ENCODE measurements at regions not wholly inside any gene's neighbourhood (a gene's known extent, or its start where the extent isn't known, plus 50 kb on each side); places are given as distances from the start of the nearest gene placed in this dataset.

DNA sequence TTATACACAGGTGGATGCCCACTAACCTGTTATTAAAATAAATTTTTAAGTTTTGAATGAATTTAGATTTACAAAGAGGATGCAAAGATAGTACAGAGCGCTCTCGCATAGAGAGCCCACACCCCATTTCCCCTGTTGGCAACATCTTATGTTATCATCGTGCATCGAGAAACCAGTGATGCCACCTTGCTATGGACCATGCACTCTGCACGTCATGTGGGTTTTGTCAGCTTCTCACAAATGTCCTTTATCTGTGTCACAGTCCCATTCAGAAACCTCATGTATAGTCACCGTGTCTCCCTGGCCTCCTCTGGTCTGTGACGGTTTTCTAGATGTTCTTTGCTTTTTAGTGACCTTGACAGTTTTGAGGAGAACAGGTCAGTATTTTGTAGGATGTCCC lies 60.0 kb downstream of the ING1 start:
- in situ Hi-C loops (cut with MboI; ENCODE audit: low sequenced_read_pairs) (no loop called here), intact Hi-C loops (cut with micrococcal nuclease) (no loop called here), dilution Hi-C loops (cut with HindIII; ENCODE audit: low sequenced_read_pairs, unreplicated experiment) (no loop called here)
- POLR2A ChIA-PET (ENCODE audit: unreplicated experiment) = no interaction called here
- Histone ChIP-seq H3K4me1 (ENCODE audit: control insufficient read depth, insufficient read depth, low read length) (no peaks in the 10 kb centered on the region; the same call in 1 of the 2 replicates), H3K4me3 (ENCODE audit: insufficient read depth, low read depth, low read length) (no peak overlapping the region), H3K23ac (ENCODE audit: low read depth, low read length) (no peak overlapping the region), H2BK120ac (ENCODE audit: low read depth, low read length) (no peak overlapping the region), H3K36me3 (ENCODE audit: control insufficient read depth, insufficient read depth, low read length) (no peaks in the 10 kb centered on the region), H2BK20ac (ENCODE audit: low read depth, low read length) (no peak overlapping the region), H3K9me3 (ENCODE audit: control insufficient read depth, insufficient read depth, low read length) (no peaks in the 10 kb centered on the region), H3K18ac (ENCODE audit: low read depth, low read length) (no peak overlapping the region), H3K14ac (replicated peaks; ENCODE audit: low read depth, low read length) (no peak overlapping the region), H3K27ac (ENCODE audit: insufficient read depth, low read length) (no peak overlapping the region), H3K9me1 (ENCODE audit: insufficient read depth, low read length) (no peaks in the 10 kb centered on the region), H4K91ac (ENCODE audit: insufficient read depth, low read depth, low read length) (no peak overlapping the region), H4K8ac (ENCODE audit: low read depth in 2 of 2, low read length in 2 of 2) (no peak overlapping the region), H3K4me2 (ENCODE audit: low read depth, low read length) (no peak overlapping the region), H4K20me1 (ENCODE audit: insufficient read depth, low read length) (no peaks in the 10 kb centered on the region), H3K9ac (ENCODE audit: low read depth, low read length) (no peak overlapping the region), H3K4ac (ENCODE audit: low read depth, low read length) (no peak overlapping the region), H3K27me3 (ENCODE audit: control insufficient read depth, insufficient read depth, low read length) (peaks cover 26% of the 10 kb centered on the region), H2BK5ac (ENCODE audit: low read depth, low read length, poor library complexity, severe bottlenecking) (no peak overlapping the region), H2BK15ac (ENCODE audit: low read depth, low read length) (no peak overlapping the region), H4K5ac (ENCODE audit: low read depth, low read length) (no peak overlapping the region), H3K56ac (ENCODE audit: extremely low read depth, insufficient read depth, low read length) (no peak overlapping the region), H2AK5ac (ENCODE audit: low read depth, low read length) (no peak overlapping the region), H2AK9ac (replicated peaks; ENCODE audit: low read depth, low read length, poor library complexity) (no peak overlapping the region), H3K79me1 (ENCODE audit: low read depth in 1 of 2, low read length in 2 of 2) (no peaks in the 10 kb centered on the region), H2AFZ (replicated peaks; ENCODE audit: low read length, poor library complexity) (no peak overlapping the region)
- no peak for ATAC-seq (ENCODE audit: low read depth)
- TF ChIP-seq, protein P1, sequence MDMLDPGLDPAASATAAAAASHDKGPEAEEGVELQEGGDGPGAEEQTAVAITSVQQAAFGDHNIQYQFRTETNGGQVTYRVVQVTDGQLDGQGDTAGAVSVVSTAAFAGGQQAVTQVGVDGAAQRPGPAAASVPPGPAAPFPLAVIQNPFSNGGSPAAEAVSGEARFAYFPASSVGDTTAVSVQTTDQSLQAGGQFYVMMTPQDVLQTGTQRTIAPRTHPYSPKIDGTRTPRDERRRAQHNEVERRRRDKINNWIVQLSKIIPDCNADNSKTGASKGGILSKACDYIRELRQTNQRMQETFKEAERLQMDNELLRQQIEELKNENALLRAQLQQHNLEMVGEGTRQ (IDR thresholded peaks at IDR 0.05; ENCODE audit: low read depth, low read length) = no peak
- no peak for TF ChIP-seq POLR2A (IDR thresholded peaks at IDR 0.05; ENCODE audit: low read depth, low read length)
- CTCF ChIA-PET = no interaction called here
- no peak for DNase-seq
- BruUV-seq (replicated peaks) = no TSS peak
- WGBS, 2 experiments (ENCODE audit: extremely low coverage in 2 of 2, insufficient read length in 1 of 2) = 69% methylated on average over 3 of the region's 7 CpGs; no CpG with 5 or more reads in 1 of the 2 experiments
